Lower lobe of right lung (tissue), 2 donors: ENCODE measurements at regions not wholly inside any gene's neighbourhood (a gene's known extent, or its start where the extent isn't known, plus 50 kb on each side); places are given as distances from the start of the nearest gene placed in this dataset.

Experiments used
- ATAC-seq, 2 donors: fragments of 200-7000 bp; cut with Tn5 transposase; one replicate each; pipeline ENCODE4 v1.9.1; 2020 to 2022; ENCODE audit warnings: mild to moderate bottlenecking in 2 of 2, moderate library complexity in 2 of 2
- DNase-seq: peaks from one replicate; pipeline ENCODE4 v3.0.0-alpha.2; 2020
- H3K27ac ChIP-seq: fragments of 200-600 bp; one replicate; pipeline ENCODE4 v1.8.0; 2022
- H3K27me3 ChIP-seq: fragments of 200-600 bp; one replicate; pipeline ENCODE4 v1.8.0; 2022; ENCODE audit warnings: low read depth
- H3K36me3 ChIP-seq: fragments of 200-600 bp; one replicate; pipeline ENCODE4 v1.8.0; 2022; ENCODE audit warnings: mild to moderate bottlenecking
- H3K4me1 ChIP-seq: fragments of 200-600 bp; one replicate; pipeline ENCODE4 v1.8.0; 2022
- H3K4me3 ChIP-seq: fragments of 200-600 bp; one replicate; pipeline ENCODE4 v1.8.0; 2022; ENCODE audit warnings: mild to moderate bottlenecking
- H3K9me3 ChIP-seq: fragments of 200-600 bp; one replicate; pipeline ENCODE4 v1.8.0; 2022
- CTCF ChIP-seq: fragments of 200-600 bp; IDR thresholded peaks from one replicate; pipeline ENCODE4 v1.8.0; 2022; ENCODE audit warnings: antibody characterized with exemption, mild to moderate bottlenecking
- intact Hi-C: fragments of 100-400 bp; cut with DNase I; formaldehyde crosslinking; loops from one replicate; pipeline ENCODE4 v1.11.0; 2022
- donor health status: DM: no; HTN: yes; CAD: no; lungs with severe emphysema.

GRCh38 chr5:12901696-12902095 lies 997.5 kb upstream of the CTNND2 start:
- H3K9me3 ChIP-seq: no peaks in the 10 kb centered on the region
- TF ChIP-seq CTCF: no peak
- intact Hi-C loops: no loop called here

GRCh38 chr5:12896086-12896485 lies 991.8 kb upstream of the CTNND2 start:
- DNase-seq (no peak), ATAC-seq (no peak)
- no peak overlapping the region for H3K27ac ChIP-seq
- H3K4me3 ChIP-seq: no peak overlapping the region
- intact Hi-C loops: no loop called here
- H3K27me3 ChIP-seq: no peaks in the 10 kb centered on the region
- H3K9me3 ChIP-seq: no peaks in the 10 kb centered on the region
- TF ChIP-seq CTCF: no peak
- no peaks in the 10 kb centered on the region for H3K4me1 ChIP-seq
- no peaks in the 10 kb centered on the region for H3K36me3 ChIP-seq

More at GRCh38 chr5:12901696-12902095, 997.5 kb upstream of the CTNND2 start:
- ATAC-seq: no peak
- no peak overlapping the region for H3K4me3 ChIP-seq
- no peaks in the 10 kb centered on the region for H3K27me3 ChIP-seq
- no peaks in the 10 kb centered on the region for H3K36me3 ChIP-seq
- H3K4me1 ChIP-seq: no peaks in the 10 kb centered on the region
- H3K27ac ChIP-seq: no peak overlapping the region
- no peak for DNase-seq

GRCh38 chr5:12885018-12885417 lies 980.8 kb upstream of the CTNND2 start:
- TF ChIP-seq CTCF: no peak
- intact Hi-C loops: no loop called here
- H3K4me3 ChIP-seq: no peak overlapping the region
- no peaks in the 10 kb centered on the region for H3K9me3 ChIP-seq
- H3K36me3 ChIP-seq: no peaks in the 10 kb centered on the region
- no peak overlapping the region for H3K27ac ChIP-seq
- no peaks in the 10 kb centered on the region for H3K4me1 ChIP-seq
- H3K27me3 ChIP-seq: no peaks in the 10 kb centered on the region
- ATAC-seq (no peak), DNase-seq (no peak)

GRCh38 chr5:12883395-12883794 lies 979.1 kb upstream of the CTNND2 start:
- Histone ChIP-seq H3K36me3 (no peaks in the 10 kb centered on the region), H3K9me3 (no peaks in the 10 kb centered on the region), H3K4me3 (no peak overlapping the region), H3K4me1 (no peaks in the 10 kb centered on the region), H3K27me3 (no peaks in the 10 kb centered on the region), H3K27ac (no peak overlapping the region)
- no peak for DNase-seq
- no peak for ATAC-seq
- TF ChIP-seq CTCF: no peak
- intact Hi-C loops: no loop called here

- Histone ChIP-seq H3K27ac (no peak overlapping the region), H3K4me1 (no peaks in the 10 kb centered on the region), H3K4me3 (no peak overlapping the region), H3K36me3 (no peaks in the 10 kb centered on the region), H3K27me3 (no peaks in the 10 kb centered on the region), H3K9me3 (no peaks in the 10 kb centered on the region)
- no peak for ATAC-seq
- intact Hi-C loops: no loop called here
- TF ChIP-seq CTCF: no peak
- no peak for DNase-seq
Observed at GRCh38 chr5:12876541-12877298, 972.5 kb upstream of the CTNND2 start.
